H1 (cell line): ENCODE measurements at regions not wholly inside any gene's neighbourhood (a gene's known extent, or its start where the extent isn't known, plus 50 kb on each side); places are given as distances from the start of the nearest gene placed in this dataset.

Source experiments
- CTCF ChIA-PET: fragments of 300-600 bp; sonication (Branson Sonifier 250); formaldehyde crosslinking; loops from one replicate; lab custom pipeline; 2021; ENCODE audit not compliant: partially characterized antibody; lab: Charles Lee
- POLR2A ChIA-PET: fragments of 300-600 bp; sonication (Branson Sonifier 250); formaldehyde crosslinking; loops from one replicate; lab custom pipeline; 2021; ENCODE audit warnings: inconsistent platforms; ENCODE audit not compliant: partially characterized antibody; lab: Charles Lee
- DNase-seq, 2 experiments: peaks; one replicate each; pipeline versions ENCODE4 v3.0.0 to v3.0.0-alpha.2; 2010 to 2022; ENCODE audit warnings: low spot score in 2 of 2, low read depth in 1 of 2, mixed read lengths in 1 of 2
- FAIRE-seq: peaks from 2 replicates; lab custom pipeline; 2011; peaks lifted over from hg19 to GRCh38; lab: Jason Lieb, UNC
- H2AFZ ChIP-seq: 2 replicates; pipeline ENCODE4 v1.8.1; 2012; ENCODE audit warnings: low read length, inconsistent platforms
- H2AK5ac ChIP-seq: 2 replicates; pipeline ENCODE4 v1.6.1; 2013; ENCODE audit warnings: low read depth, low read length
- H2BK120ac ChIP-seq: replicated peaks from 2 replicates; pipeline ENCODE3; 2013; ENCODE audit warnings: low read depth, low read length, inconsistent platforms
- H2BK12ac ChIP-seq: 2 replicates; pipeline ENCODE4 v1.6.1; 2013; ENCODE audit warnings: low read depth, low read length
- H2BK15ac ChIP-seq: 2 replicates; pipeline ENCODE4 v1.6.1; 2013; ENCODE audit warnings: low read length
- H2BK20ac ChIP-seq: 2 replicates; pipeline ENCODE4 v1.6.1; 2013; ENCODE audit warnings: low read length
- H2BK5ac ChIP-seq: 2 replicates; pipeline ENCODE4 v1.6.1; 2013; ENCODE audit warnings: low read depth, low read length
- H3K14ac ChIP-seq: 2 replicates; pipeline ENCODE4 v1.6.1; 2013; ENCODE audit warnings: inconsistent platforms; ENCODE audit not compliant: insufficient read length
- H3K18ac ChIP-seq: 2 replicates; pipeline ENCODE4 v1.6.1; 2013; ENCODE audit warnings: low read length; ENCODE audit errors: extremely low read depth
- H3K23ac ChIP-seq: 2 replicates; pipeline ENCODE4 v1.6.1; 2013; ENCODE audit warnings: inconsistent platforms; ENCODE audit not compliant: insufficient read length
- H3K23me2 ChIP-seq: 2 replicates; pipeline ENCODE4 v1.6.1; 2013; ENCODE audit warnings: low read depth, low read length
- H3K27ac ChIP-seq: 2 replicates; pipeline ENCODE4 v1.6.1; 2011; ENCODE audit warnings: low read depth, low read length, inconsistent platforms
- H3K27me3 ChIP-seq, 4 experiments: replicated peaks in 1 of 4; 1 replicate in 1 of 4; 2 replicates in 3 of 4; pipeline versions ENCODE4 v1.6.1 to v1.8.1; 2011 to 2013; ENCODE audit warnings: low read length in 3 of 4, mild to moderate bottlenecking in 3 of 4, inconsistent platforms in 2 of 4, mixed read lengths in 2 of 4, moderate library complexity in 1 of 4; ENCODE audit not compliant: control insufficient read depth in 3 of 4, insufficient read depth in 3 of 4; ENCODE audit errors: extremely low read depth in 1 of 4
- H3K36me3 ChIP-seq, 4 experiments: 2 replicates each; pipeline versions ENCODE4 v1.6.1 to v1.8.1; 2011 to 2013; ENCODE audit warnings: mild to moderate bottlenecking in 4 of 4, low read length in 3 of 4, moderate library complexity in 2 of 4, control low read depth in 1 of 4, inconsistent platforms in 1 of 4; ENCODE audit not compliant: insufficient read depth in 4 of 4, control insufficient read depth in 2 of 4
- H3K4ac ChIP-seq: replicated peaks from 2 replicates; pipeline ENCODE3; 2013; ENCODE audit warnings: low read length, low read depth, mixed read lengths, inconsistent platforms; ENCODE audit not compliant: insufficient read length
- H3K4me1 ChIP-seq, 4 experiments: replicated peaks in 1 of 4; 1 replicate in 1 of 4; 2 replicates in 3 of 4; pipeline versions ENCODE4 v1.6.1 to v1.8.1; 2011 to 2013; ENCODE audit warnings: low read length in 3 of 4, inconsistent platforms in 2 of 4, mixed read lengths in 1 of 4; ENCODE audit not compliant: insufficient read depth in 4 of 4, control insufficient read depth in 3 of 4
- H3K4me2 ChIP-seq, 2 experiments: 2 replicates each; pipeline versions ENCODE4 v1.6.1 to v1.8.1; 2011 to 2013; ENCODE audit warnings: low read depth in 2 of 2, low read length in 2 of 2, control low read depth in 1 of 2, inconsistent platforms in 1 of 2, mild to moderate bottlenecking in 1 of 2; ENCODE audit not compliant: insufficient read depth in 1 of 2
- H3K4me3 ChIP-seq, 4 experiments: fragments of 200-600, 300-600 bp in 1 of 4; sonication (generic), shearing (Covaris generic), sonication (Bioruptor Twin) in 1 of 4; 2 replicates each; pipeline versions ENCODE4 v1.5.1 to v1.8.1; 2011 to 2016; ENCODE audit warnings: low read length in 4 of 4, low read depth in 3 of 4, control low read depth in 2 of 4, inconsistent platforms in 2 of 4, mild to moderate bottlenecking in 2 of 4, mixed read lengths in 1 of 4, moderate library complexity in 1 of 4; ENCODE audit not compliant: insufficient read depth in 2 of 4; ENCODE audit errors: extremely low read depth in 1 of 4
- H3K56ac ChIP-seq: replicated peaks from 2 replicates; pipeline ENCODE3; 2013; ENCODE audit warnings: low read depth, mild to moderate bottlenecking, mixed read lengths, low read length, inconsistent platforms; ENCODE audit not compliant: insufficient read length
- H3K79me1 ChIP-seq: 2 replicates; pipeline ENCODE4 v1.6.1; 2013; ENCODE audit warnings: low read depth, low read length, control low read depth
- H3K79me2 ChIP-seq, 2 experiments: 2 replicates each; pipeline versions ENCODE4 v1.6.1 to v1.8.1; 2012 to 2013; ENCODE audit warnings: low read length in 2 of 2, mild to moderate bottlenecking in 2 of 2, inconsistent platforms in 1 of 2; ENCODE audit not compliant: insufficient read depth in 2 of 2, control insufficient read depth in 1 of 2
- H3K9ac ChIP-seq, 4 experiments: replicated peaks in 1 of 4; 1 replicate in 1 of 4; 2 replicates in 3 of 4; pipeline versions ENCODE4 v1.6.1 to v1.8.1; 2011 to 2013; ENCODE audit warnings: low read depth in 3 of 4, low read length in 3 of 4, control low read depth in 2 of 4, mild to moderate bottlenecking in 2 of 4, moderate library complexity in 2 of 4, inconsistent platforms in 1 of 4; ENCODE audit errors: extremely low read depth in 1 of 4
- H3K9me3 ChIP-seq, 2 experiments: 2 replicates each; pipeline versions ENCODE4 v1.6.1 to v1.8.1; 2012 to 2013; ENCODE audit warnings: mild to moderate bottlenecking in 2 of 2, moderate library complexity in 2 of 2, control low read depth in 1 of 2, inconsistent platforms in 1 of 2, low read depth in 1 of 2, low read length in 1 of 2, mixed read lengths in 1 of 2; ENCODE audit not compliant: insufficient read depth in 2 of 2
- H4K20me1 ChIP-seq, 2 experiments: replicated peaks in 1 of 2; 2 replicates each; pipeline versions ENCODE3 to v1.8.1; 2011 to 2013; ENCODE audit warnings: inconsistent platforms in 2 of 2, low read length in 2 of 2, mild to moderate bottlenecking in 1 of 2; ENCODE audit not compliant: insufficient read depth in 2 of 2, control insufficient read depth in 1 of 2
- H4K5ac ChIP-seq: 2 replicates; pipeline ENCODE4 v1.6.1; 2013; ENCODE audit warnings: low read length, low read depth, mixed read lengths, inconsistent platforms; ENCODE audit not compliant: insufficient read length
- H4K8ac ChIP-seq: 2 replicates; pipeline ENCODE4 v1.8.0; 2013; ENCODE audit warnings: mild to moderate bottlenecking, moderate library complexity, low read length, inconsistent platforms; ENCODE audit not compliant: insufficient read depth; ENCODE audit errors: extremely low read depth
- H4K91ac ChIP-seq: replicated peaks from 2 replicates; pipeline ENCODE3; 2013; ENCODE audit warnings: low read length, mixed read lengths, inconsistent platforms; ENCODE audit not compliant: insufficient read length
- ASH2L ChIP-seq: fragments of 200-600, 300-600 bp; sonication (generic); IDR thresholded peaks from one replicate; pipeline ENCODE4 v1.7.1; 2017; ENCODE audit warnings: low read length
- CTCF ChIP-seq, 3 experiments: IDR thresholded peaks; 1 replicate in 2 of 3; 2 replicates in 1 of 3; pipeline versions ENCODE4 v1.5.1 to v1.6.1; 2011; ENCODE audit warnings: low read length in 3 of 3, mild to moderate bottlenecking in 3 of 3, inconsistent platforms in 2 of 3, low read depth in 1 of 3, moderate library complexity in 1 of 3; ENCODE audit not compliant: insufficient read depth in 1 of 3; ENCODE audit errors: control extremely low read depth in 1 of 3
- FOSL1 ChIP-seq: IDR thresholded peaks from 2 replicates; pipeline ENCODE4 v1.6.1; 2011; ENCODE audit warnings: mild to moderate bottlenecking, low read depth, low read length, moderate library complexity; ENCODE audit not compliant: insufficient read depth
- GTF2F1 ChIP-seq: IDR thresholded peaks from 2 replicates; pipeline ENCODE4 v1.6.1; 2012; ENCODE audit warnings: low read depth, low read length, improper control_type of control experiment, borderline replicate concordance
- HDAC2 ChIP-seq, 2 experiments: fragments of 300-600 bp in 1 of 2; sonication (generic) in 1 of 2; IDR thresholded peaks; 2 replicates each; pipeline ENCODE4 v1.6.1; 2011 to 2012; ENCODE audit warnings: low read depth in 2 of 2, low read length in 2 of 2, mild to moderate bottlenecking in 2 of 2, moderate library complexity in 2 of 2, borderline replicate concordance in 1 of 2, inconsistent platforms in 1 of 2
- HDAC6 ChIP-seq: IDR thresholded peaks from one replicate; pipeline ENCODE4 v1.7.1; 2012; ENCODE audit warnings: low read depth, mild to moderate bottlenecking, inconsistent platforms, low read length, moderate library complexity
- MAFK ChIP-seq: IDR thresholded peaks from 2 replicates; pipeline ENCODE4 v1.6.1; 2012; ENCODE audit warnings: low read depth, mild to moderate bottlenecking, improper control_type of control experiment, low read length
- NANOG ChIP-seq: IDR thresholded peaks from 2 replicates; pipeline ENCODE4 v1.6.1; 2011; ENCODE audit warnings: low read length, low read depth, mild to moderate bottlenecking, inconsistent platforms; ENCODE audit not compliant: insufficient read depth, poor library complexity, severe bottlenecking
- RFX5 ChIP-seq: IDR thresholded peaks from 2 replicates; pipeline ENCODE4 v1.6.1; 2011; ENCODE audit warnings: low read depth, low read length, improper control_type of control experiment, borderline replicate concordance
- SIRT6 ChIP-seq: IDR thresholded peaks from one replicate; pipeline ENCODE4 v1.7.1; 2012; ENCODE audit warnings: low read length, inconsistent platforms
- SP2 ChIP-seq: IDR thresholded peaks from 2 replicates; pipeline ENCODE4 v1.6.1; 2012; ENCODE audit warnings: mild to moderate bottlenecking, low read length, inconsistent platforms
- YY1 ChIP-seq: IDR thresholded peaks from 2 replicates; pipeline ENCODE4 v1.6.1; 2011; ENCODE audit warnings: low read depth, mild to moderate bottlenecking, low read length
- WGBS, 2 experiments: shearing (Covaris generic) in 1 of 2; methylation state at CpG; one replicate each; pipeline versions ENCODE4 v1.1.6 to v1.1.7; 2013 to 2015; ENCODE audit warnings: low lambda C conversion rate in 2 of 2, mixed read lengths in 2 of 2, inconsistent platforms in 1 of 2, low coverage in 1 of 2, missing lambda C conversion rate in 1 of 2; ENCODE audit not compliant: insufficient replicate concordance in 2 of 2, insufficient coverage in 1 of 2, insufficient read length in 1 of 2; ENCODE audit errors: extremely low coverage in 1 of 2, missing lambda C conversion rate in 1 of 2; 5-methylcytosine and 5-hydroxymethylcytosine counted together

GRCh38 chr20:53773792-53774401 lies 180.3 kb upstream of the ZNF217 start:
- DNase-seq, result no peak
- H2BK12ac ChIP-seq, result no peak overlapping the region
- no peaks in the 10 kb centered on the region for H3K36me3 ChIP-seq
- H3K27ac ChIP-seq, result no peak overlapping the region
- 78% methylated on average over 1 of the region's 1 CpG; no CpG with 5 or more reads in 1 of the 2 experiments for WGBS, 2 experiments
- no peaks in the 10 kb centered on the region for H3K23me2 ChIP-seq
- H4K20me1 ChIP-seq, result no peaks in the 10 kb centered on the region
- H3K14ac ChIP-seq, result no peak overlapping the region
- H3K9me3 ChIP-seq, result no peaks in the 10 kb centered on the region
- no peak overlapping the region for H3K23ac ChIP-seq
- H3K79me1 ChIP-seq, result no peaks in the 10 kb centered on the region
- H3K9ac ChIP-seq, result no peak overlapping the region
- H3K4ac ChIP-seq, result no peak overlapping the region
- FAIRE-seq, result no peak
- no peak overlapping the region for H2BK120ac ChIP-seq
- ChIA-PET POLR2A (no interaction called here), CTCF (no interaction called here)
- no peak overlapping the region for H4K8ac ChIP-seq
- no peak overlapping the region for H2AFZ ChIP-seq
- H3K79me2 ChIP-seq, result no peaks in the 10 kb centered on the region
- no peak overlapping the region for H3K18ac ChIP-seq
- H3K56ac ChIP-seq, result no peak overlapping the region
- H3K4me1 ChIP-seq, result peaks cover 0 to 3% (median 1%) of the 10 kb centered on the region in 4 experiments; a peak in 4 of 7 replicates
- no peak overlapping the region for H4K91ac ChIP-seq
- no peaks in the 10 kb centered on the region for H3K27me3 ChIP-seq
- no peak overlapping the region for H2BK20ac ChIP-seq
- no peak overlapping the region for H3K4me3 ChIP-seq
- no peak overlapping the region for H2BK5ac ChIP-seq
- no peak overlapping the region for H3K4me2 ChIP-seq
- no peak overlapping the region for H2AK5ac ChIP-seq
- H4K5ac ChIP-seq, result no peak overlapping the region
- H2BK15ac ChIP-seq, result no peak overlapping the region
- no peak for TF ChIP-seq RFX5
- TF ChIP-seq HDAC6, result no peak
- TF ChIP-seq ASH2L, result no peak
- TF ChIP-seq GTF2F1, result no peak
- no peak for TF ChIP-seq YY1
- TF ChIP-seq NANOG, result no peak
- TF ChIP-seq FOSL1, result no peak
- TF ChIP-seq HDAC2 (IDR thresholded peaks at IDR 0.05; ENCODE audit: borderline replicate concordance in 1 of 2, low read depth in 2 of 2, low read length in 2 of 2), result no peak
- no peak for TF ChIP-seq SIRT6
- no peak for TF ChIP-seq SP2
- no peak for TF ChIP-seq CTCF (IDR thresholded peaks at IDR 0.05; ENCODE audit: control extremely low read depth in 1 of 3, insufficient read depth in 1 of 3, low read depth in 1 of 3, low read length in 3 of 3)
- TF ChIP-seq MAFK, result no peak
